ENCODE measurements at regions not wholly inside any gene's neighbourhood (a gene's known extent, or its start where the extent isn't known, plus 50 kb on each side); places are given as distances from the start of the nearest gene placed in this dataset.

DNA sequence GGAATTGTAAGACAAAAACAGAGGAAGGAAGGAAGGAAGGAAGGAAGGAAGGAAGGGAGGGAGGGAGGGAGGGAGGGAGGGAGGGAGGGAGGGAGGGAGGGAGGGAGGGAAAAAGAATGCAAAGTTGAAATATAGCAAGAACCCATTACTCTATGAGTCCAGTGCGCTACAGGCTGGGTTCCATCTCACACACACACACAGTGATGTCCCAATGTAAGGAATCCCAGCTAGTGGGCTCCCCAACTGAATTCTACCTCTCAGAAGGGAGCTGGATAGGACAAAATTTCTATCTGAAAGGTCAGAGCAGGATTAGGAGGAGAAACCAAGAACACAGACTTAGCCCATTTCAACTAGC lies 173.4 kb downstream of the DAD1 start:
- H3K9ac ChIP-seq (ENCODE audit: low read length): no peak overlapping the region
- H3K9me3 ChIP-seq (ENCODE audit: control insufficient read depth, low read length): no peaks in the 10 kb centered on the region
- no peaks in the 10 kb centered on the region for H3K36me3 ChIP-seq (ENCODE audit: control insufficient read depth, insufficient read depth, low read length)
- no peaks in the 10 kb centered on the region for H3K27me3 ChIP-seq (ENCODE audit: control insufficient read depth, insufficient read depth, low read length)
- H3K4me1 ChIP-seq (ENCODE audit: control insufficient read depth, insufficient read depth, low read length): no peaks in the 10 kb centered on the region
- no peak overlapping the region for H3K4me3 ChIP-seq (ENCODE audit: low read length)

DNA sequence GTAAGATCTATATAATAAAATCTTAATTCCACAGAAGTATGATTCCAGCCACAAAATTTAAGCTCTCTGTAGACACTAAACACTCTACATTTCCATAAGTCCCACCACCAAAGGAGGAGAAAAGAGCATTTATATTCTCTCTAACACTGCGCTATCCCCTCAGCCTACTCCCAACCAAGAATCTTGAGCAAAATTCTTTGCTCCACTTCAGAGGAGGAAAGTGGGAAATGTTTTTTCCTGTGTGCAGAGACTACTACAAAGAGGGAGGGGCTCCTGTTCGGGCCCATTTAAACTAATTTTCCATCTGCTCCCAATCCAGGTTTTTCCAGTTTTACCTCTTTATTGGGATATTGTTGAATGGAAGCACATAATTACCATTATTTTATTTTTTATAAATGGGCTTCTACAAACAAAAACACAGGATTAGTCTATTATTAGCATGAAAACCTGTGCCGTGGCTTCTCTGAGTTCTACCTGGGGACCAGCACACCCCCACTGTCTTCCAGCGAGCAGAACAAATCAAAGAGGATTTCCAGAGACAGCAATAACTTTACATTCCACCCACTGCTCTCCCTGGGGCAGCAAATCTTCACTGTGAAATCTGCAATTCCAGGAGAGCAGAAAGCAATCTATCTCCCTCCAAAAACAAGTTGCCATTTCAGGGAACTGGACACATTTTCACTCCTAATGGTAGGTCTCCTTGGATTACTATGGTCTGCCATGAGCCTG lies 174.0 kb downstream of the DAD1 start:
- Histone ChIP-seq H3K27me3 (ENCODE audit: control insufficient read depth, insufficient read depth, low read length) (no peaks in the 10 kb centered on the region), H3K9ac (ENCODE audit: low read length) (no peak overlapping the region), H3K36me3 (ENCODE audit: control insufficient read depth, insufficient read depth, low read length) (no peaks in the 10 kb centered on the region), H3K9me3 (ENCODE audit: control insufficient read depth, low read length) (no peaks in the 10 kb centered on the region), H3K4me1 (ENCODE audit: control insufficient read depth, insufficient read depth, low read length) (no peaks in the 10 kb centered on the region), H3K4me3 (ENCODE audit: low read length) (no peak overlapping the region)

DNA sequence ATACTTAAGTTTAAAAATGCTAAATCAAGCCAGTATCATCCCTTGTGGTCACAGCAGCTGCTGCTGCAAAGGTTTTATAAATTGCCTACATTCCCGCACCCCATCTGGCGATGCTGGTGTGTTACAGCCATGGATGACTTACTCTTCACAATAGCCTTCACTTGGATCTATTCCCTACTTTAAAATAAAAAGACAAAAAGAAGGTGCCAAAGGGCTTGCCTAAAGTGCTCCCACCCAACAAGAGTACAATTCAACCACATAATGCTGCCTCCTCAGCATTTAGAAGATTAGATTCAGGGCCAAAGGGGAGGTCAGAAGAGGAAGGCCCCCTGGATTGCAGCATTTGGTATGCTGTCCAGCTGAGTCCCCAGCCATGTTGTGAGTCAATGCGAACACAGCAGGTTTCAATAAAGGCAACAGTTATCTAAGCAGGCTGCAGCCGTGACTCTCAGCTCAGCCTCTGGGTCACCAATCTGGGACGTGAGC lies 176.1 kb downstream of the DAD1 start:
- Histone ChIP-seq H3K9me3 (ENCODE audit: control insufficient read depth, low read length) (no peaks in the 10 kb centered on the region), H3K36me3 (ENCODE audit: control insufficient read depth, insufficient read depth, low read length) (no peaks in the 10 kb centered on the region)

DNA sequence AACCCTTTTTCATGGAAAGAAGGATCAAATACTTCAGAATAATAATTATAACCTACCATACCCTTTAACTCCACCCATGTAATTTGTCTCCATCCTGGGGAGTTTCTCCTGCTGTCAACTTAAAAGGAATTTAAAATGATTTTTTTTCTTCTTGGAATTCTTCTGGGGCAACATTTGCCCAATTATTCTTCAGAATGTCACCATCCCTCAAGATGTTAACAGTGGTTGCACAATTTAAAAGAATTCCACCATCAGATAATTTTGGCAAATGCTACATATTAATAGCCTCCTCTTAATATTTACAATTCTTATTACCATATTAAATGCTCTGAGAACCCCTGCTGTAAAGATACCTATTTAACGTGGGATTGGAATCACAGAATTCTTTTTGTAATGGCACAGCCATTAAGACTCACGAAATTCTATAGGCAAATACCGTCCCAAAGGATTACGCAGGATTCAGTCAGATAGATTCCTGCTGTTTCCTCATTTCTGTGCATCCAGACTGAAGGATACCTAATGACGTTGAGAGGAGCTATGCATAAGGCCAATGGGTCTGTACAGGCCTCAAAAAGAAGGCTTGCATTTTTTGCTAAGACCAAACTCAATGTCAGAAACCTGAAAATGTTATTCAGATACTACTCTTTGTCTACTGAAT lies 177.5 kb downstream of the DAD1 start:
- Histone ChIP-seq H3K27me3 (ENCODE audit: control insufficient read depth, insufficient read depth, low read length) (no peaks in the 10 kb centered on the region), H3K9me3 (ENCODE audit: control insufficient read depth, low read length) (no peaks in the 10 kb centered on the region), H3K4me1 (ENCODE audit: control insufficient read depth, insufficient read depth, low read length) (no peaks in the 10 kb centered on the region), H3K36me3 (ENCODE audit: control insufficient read depth, insufficient read depth, low read length) (no peaks in the 10 kb centered on the region), H3K9ac (ENCODE audit: low read length) (no peak overlapping the region), H3K4me3 (ENCODE audit: low read length) (no peak overlapping the region)

More for the DNA sequence above, 176.1 kb downstream of the DAD1 start:
- Histone ChIP-seq H3K9ac (ENCODE audit: low read length) (no peak overlapping the region), H3K4me1 (ENCODE audit: control insufficient read depth, insufficient read depth, low read length) (no peaks in the 10 kb centered on the region), H3K4me3 (ENCODE audit: low read length) (no peak overlapping the region), H3K27me3 (ENCODE audit: control insufficient read depth, insufficient read depth, low read length) (no peaks in the 10 kb centered on the region)

DNA sequence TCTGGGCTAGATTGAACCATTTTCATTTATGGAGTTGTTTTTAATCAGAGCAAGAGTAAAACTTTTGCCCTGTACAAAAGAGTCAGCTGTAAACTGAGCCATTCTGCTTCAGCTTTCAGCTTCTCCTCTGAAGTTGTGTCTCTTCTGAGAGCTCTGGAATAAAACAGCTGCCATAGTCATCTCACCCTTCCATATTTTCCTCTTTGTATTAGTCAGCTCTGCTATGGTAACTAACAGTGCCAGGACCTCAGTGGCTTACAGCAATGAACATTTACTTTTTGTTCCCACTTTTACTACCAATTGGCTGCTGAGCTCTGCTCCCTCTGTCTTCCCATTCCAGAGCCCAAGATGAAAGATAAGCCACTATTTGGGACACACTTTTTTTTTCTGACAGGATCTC lies 178.5 kb downstream of the DAD1 start:
- no peaks in the 10 kb centered on the region for H3K9me3 ChIP-seq (ENCODE audit: control insufficient read depth, low read length)
- no peak overlapping the region for H3K4me3 ChIP-seq (ENCODE audit: low read length)
- no peak overlapping the region for H3K9ac ChIP-seq (ENCODE audit: low read length)
- H3K4me1 ChIP-seq (ENCODE audit: control insufficient read depth, insufficient read depth, low read length): no peaks in the 10 kb centered on the region
- H3K27me3 ChIP-seq (ENCODE audit: control insufficient read depth, insufficient read depth, low read length): no peaks in the 10 kb centered on the region
- no peaks in the 10 kb centered on the region for H3K36me3 ChIP-seq (ENCODE audit: control insufficient read depth, insufficient read depth, low read length)

DNA sequence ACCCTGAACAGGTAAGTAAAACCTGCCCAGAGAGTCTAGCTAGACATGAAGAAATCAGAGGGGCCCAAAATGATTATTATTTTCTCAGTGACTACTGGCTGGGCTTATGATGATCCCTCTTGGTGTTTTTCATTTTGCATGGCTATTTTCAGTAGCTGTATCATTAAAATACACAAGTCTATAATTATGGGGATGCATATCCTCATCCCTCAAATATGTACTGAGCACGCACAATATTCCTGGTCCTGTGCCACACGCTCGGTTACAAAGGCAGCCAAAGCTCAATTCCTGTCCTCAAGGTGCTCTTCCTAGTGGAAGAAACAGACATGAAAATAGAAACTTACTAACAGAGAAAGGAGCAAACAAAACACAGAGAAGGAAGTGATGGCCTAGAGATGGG lies 180.0 kb downstream of the DAD1 start:
- H3K4me3 ChIP-seq (ENCODE audit: low read length): no peak overlapping the region
- no peaks in the 10 kb centered on the region for H3K36me3 ChIP-seq (ENCODE audit: control insufficient read depth, insufficient read depth, low read length)
- H3K4me1 ChIP-seq (ENCODE audit: control insufficient read depth, insufficient read depth, low read length): peaks cover 4% of the 10 kb centered on the region
- no peaks in the 10 kb centered on the region for H3K9me3 ChIP-seq (ENCODE audit: control insufficient read depth, low read length)
- H3K27me3 ChIP-seq (ENCODE audit: control insufficient read depth, insufficient read depth, low read length): no peaks in the 10 kb centered on the region
- H3K9ac ChIP-seq (ENCODE audit: low read length): no peak overlapping the region

DNA sequence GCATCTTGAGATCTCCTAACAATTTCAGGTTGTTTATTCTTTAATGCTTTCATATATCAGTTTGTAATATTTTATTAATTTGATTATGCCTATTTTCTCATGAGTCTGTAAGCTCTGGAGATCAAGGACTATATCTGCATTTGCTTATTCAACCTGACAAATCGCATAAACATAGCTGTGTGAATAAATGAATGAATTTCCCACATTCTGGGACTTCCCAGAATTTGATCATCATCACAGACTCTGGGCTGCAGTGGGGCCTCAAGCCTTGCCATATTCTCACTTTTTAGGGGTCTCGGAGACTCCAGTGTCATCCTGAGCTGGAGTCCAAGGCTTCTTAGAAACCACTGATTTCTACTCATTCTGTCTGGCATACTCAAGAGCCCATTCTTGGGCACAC lies 180.5 kb downstream of the DAD1 start:
- Histone ChIP-seq H3K4me3 (ENCODE audit: low read length) (no peak overlapping the region), H3K9ac (ENCODE audit: low read length) (no peak overlapping the region), H3K9me3 (ENCODE audit: control insufficient read depth, low read length) (no peaks in the 10 kb centered on the region), H3K27me3 (ENCODE audit: control insufficient read depth, insufficient read depth, low read length) (no peaks in the 10 kb centered on the region), H3K36me3 (ENCODE audit: control insufficient read depth, insufficient read depth, low read length) (no peaks in the 10 kb centered on the region), H3K4me1 (ENCODE audit: control insufficient read depth, insufficient read depth, low read length) (peaks cover 4% of the 10 kb centered on the region)

DNA sequence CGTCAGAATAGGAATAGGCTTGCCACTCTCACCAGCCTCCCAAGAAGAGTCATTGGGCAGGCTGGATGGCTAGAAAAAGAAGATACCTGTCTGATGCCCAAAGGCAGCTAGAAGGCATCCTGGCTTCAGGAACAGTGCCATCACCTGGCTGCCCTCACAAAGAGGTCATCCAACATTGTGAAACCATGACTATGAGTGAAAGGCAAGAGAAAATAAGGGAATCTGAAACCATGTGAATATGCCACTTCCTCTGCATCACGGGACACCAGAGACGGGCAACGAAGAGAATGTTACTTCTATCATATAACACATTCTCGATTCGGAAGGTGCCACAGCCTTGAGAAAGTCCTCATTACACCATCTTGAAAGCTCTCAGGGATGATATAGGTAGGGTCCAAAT lies 182.0 kb downstream of the DAD1 start:
- no peak overlapping the region for H3K4me3 ChIP-seq (ENCODE audit: low read length)
- no peaks in the 10 kb centered on the region for H3K27me3 ChIP-seq (ENCODE audit: control insufficient read depth, insufficient read depth, low read length)
- H3K36me3 ChIP-seq (ENCODE audit: control insufficient read depth, insufficient read depth, low read length): no peaks in the 10 kb centered on the region
- H3K9ac ChIP-seq (ENCODE audit: low read length): no peak overlapping the region
- peaks cover 14% of the 10 kb centered on the region for H3K4me1 ChIP-seq (ENCODE audit: control insufficient read depth, insufficient read depth, low read length)
- no peaks in the 10 kb centered on the region for H3K9me3 ChIP-seq (ENCODE audit: control insufficient read depth, low read length)

DNA sequence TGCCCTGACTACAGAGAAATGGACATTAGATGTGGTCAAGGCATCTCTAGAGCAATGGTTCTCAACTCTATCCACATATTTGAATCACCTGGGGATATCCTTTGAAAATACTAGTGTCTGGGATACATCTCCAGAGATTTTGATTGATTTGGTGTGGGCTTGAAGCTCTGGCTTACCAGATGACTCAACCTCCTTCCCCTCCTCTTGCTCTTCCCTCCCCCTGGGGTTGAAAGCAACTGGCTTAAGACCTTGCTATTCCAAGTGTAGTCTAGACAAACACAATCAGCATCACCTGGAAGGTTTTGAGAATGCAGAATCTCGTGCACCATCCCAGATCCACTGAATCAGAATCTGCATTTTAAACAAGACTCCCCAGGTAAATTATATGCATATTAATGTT lies 183.8 kb downstream of the DAD1 start:
- Histone ChIP-seq H3K4me1 (ENCODE audit: control insufficient read depth, insufficient read depth, low read length) (peaks cover 17% of the 10 kb centered on the region), H3K4me3 (ENCODE audit: low read length) (no peak overlapping the region), H3K27me3 (ENCODE audit: control insufficient read depth, insufficient read depth, low read length) (no peaks in the 10 kb centered on the region), H3K36me3 (ENCODE audit: control insufficient read depth, insufficient read depth, low read length) (no peaks in the 10 kb centered on the region), H3K9ac (ENCODE audit: low read length) (no peak overlapping the region), H3K9me3 (ENCODE audit: control insufficient read depth, low read length) (no peaks in the 10 kb centered on the region)

DNA sequence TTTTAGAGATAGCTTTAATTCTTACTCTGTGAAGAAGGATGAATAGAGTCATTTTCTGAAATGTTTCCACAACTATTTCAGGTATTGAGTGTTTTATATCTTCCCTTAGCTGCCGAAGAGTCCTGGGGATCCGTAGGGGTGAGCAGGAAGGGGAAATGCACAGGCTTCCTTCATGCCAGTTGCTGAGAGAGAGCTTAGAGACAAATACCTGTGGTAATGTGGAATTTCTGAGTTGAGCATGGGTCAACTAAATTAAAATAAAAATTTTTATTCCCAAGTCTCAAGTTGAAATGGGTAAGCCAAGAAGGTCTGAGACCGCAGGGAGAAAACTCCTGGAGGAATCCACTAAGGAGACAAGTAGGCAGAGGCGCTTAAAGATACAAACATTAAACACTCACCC lies 185.7 kb downstream of the DAD1 start:
- no peaks in the 10 kb centered on the region for H3K36me3 ChIP-seq (ENCODE audit: control insufficient read depth, insufficient read depth, low read length)
- no peaks in the 10 kb centered on the region for H3K27me3 ChIP-seq (ENCODE audit: control insufficient read depth, insufficient read depth, low read length)
- H3K9me3 ChIP-seq (ENCODE audit: control insufficient read depth, low read length): no peaks in the 10 kb centered on the region
- peaks cover 17% of the 10 kb centered on the region for H3K4me1 ChIP-seq (ENCODE audit: control insufficient read depth, insufficient read depth, low read length)
- no peak overlapping the region for H3K4me3 ChIP-seq (ENCODE audit: low read length)
- H3K9ac ChIP-seq (ENCODE audit: low read length): no peak overlapping the region

DNA sequence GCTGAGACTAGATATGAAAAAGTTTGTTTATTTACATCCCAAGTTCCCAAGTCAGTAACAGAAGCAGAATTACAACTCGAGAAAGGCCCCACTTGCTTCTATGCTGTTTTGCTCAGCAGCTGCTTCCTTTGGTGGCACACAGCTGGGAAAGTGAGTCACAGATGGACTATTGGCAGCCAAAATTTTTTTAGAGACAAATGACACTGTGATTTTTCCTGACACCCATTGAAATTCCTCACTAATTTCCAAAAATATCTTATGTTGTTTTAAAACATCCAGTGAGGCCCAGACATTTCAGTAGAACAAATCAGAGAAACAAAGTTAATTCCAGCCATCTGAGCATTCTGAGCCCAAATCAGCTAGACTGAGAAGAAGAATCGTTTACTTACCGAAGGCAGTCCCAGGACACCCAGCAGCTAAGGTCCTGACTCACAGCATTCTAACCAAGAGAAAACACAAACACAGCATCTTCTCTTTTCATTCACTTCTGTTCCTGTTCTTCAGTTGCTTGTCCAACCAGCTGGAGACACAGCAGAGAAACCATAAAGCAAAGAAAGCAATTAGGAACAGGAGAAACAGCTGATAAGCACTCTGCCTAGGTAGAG lies 188.3 kb downstream of the DAD1 start:
- H3K4me3 ChIP-seq (ENCODE audit: low read length): no peak overlapping the region
- H3K36me3 ChIP-seq (ENCODE audit: control insufficient read depth, insufficient read depth, low read length): no peaks in the 10 kb centered on the region
- no peak overlapping the region for H3K9ac ChIP-seq (ENCODE audit: low read length)
- no peaks in the 10 kb centered on the region for H3K9me3 ChIP-seq (ENCODE audit: control insufficient read depth, low read length)
- no peaks in the 10 kb centered on the region for H3K27me3 ChIP-seq (ENCODE audit: control insufficient read depth, insufficient read depth, low read length)
- H3K4me1 ChIP-seq (ENCODE audit: control insufficient read depth, insufficient read depth, low read length): peaks cover 17% of the 10 kb centered on the region

DNA sequence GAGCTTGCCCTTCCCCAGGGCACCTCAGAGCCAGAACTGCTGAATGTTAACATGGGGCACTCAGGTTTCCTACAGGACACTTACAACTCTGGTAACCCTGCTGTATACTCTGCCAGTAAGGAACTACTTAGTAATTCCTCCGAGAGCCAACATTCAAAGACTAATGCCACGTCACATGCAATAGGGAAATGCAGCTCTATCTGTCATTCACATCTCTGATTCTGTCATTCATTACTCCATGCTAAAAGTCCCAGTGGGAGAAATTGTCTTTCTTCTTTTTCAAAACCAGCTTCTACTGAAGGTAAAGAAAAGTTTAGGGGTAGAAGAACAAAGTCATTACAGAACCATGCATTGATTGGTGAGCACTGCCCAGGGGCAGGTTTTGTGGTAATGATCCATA lies 189.2 kb downstream of the DAD1 start:
- Histone ChIP-seq H3K4me1 (ENCODE audit: control insufficient read depth, insufficient read depth, low read length) (peaks cover 13% of the 10 kb centered on the region), H3K9me3 (ENCODE audit: control insufficient read depth, low read length) (no peaks in the 10 kb centered on the region)

More for the DNA sequence above, 189.2 kb downstream of the DAD1 start:
- Histone ChIP-seq H3K4me3 (ENCODE audit: low read length) (no peak overlapping the region), H3K36me3 (ENCODE audit: control insufficient read depth, insufficient read depth, low read length) (no peaks in the 10 kb centered on the region), H3K9ac (ENCODE audit: low read length) (no peak overlapping the region), H3K27me3 (ENCODE audit: control insufficient read depth, insufficient read depth, low read length) (no peaks in the 10 kb centered on the region)

Data from mucosa of stomach (tissue), 1 donor.